ENCODE measurements at regions not wholly inside any gene's neighbourhood (a gene's known extent, or its start where the extent isn't known, plus 50 kb on each side); places are given as distances from the start of the nearest gene placed in this dataset.

GRCh38 chr13:82344867-82345266 lies 1537.4 kb downstream of the SLITRK1 start:
- no peak for DNase-seq (ENCODE audit: low read depth)

GRCh38 chr13:82341116-82341515 lies 1541.2 kb downstream of the SLITRK1 start:
- no peak for DNase-seq (ENCODE audit: low read depth)

GRCh38 chr13:82330499-82330898 lies 1551.8 kb downstream of the SLITRK1 start:
- no peak for DNase-seq (ENCODE audit: low read depth)

- no peak for DNase-seq (ENCODE audit: low read depth)
Measured at GRCh38 chr13:82323101-82323500, 1559.2 kb downstream of the SLITRK1 start.

GRCh38 chr13:82305588-82305987 lies 1576.7 kb downstream of the SLITRK1 start:
- DNase-seq (ENCODE audit: low read depth): no peak

GRCh38 chr13:82298106-82298505 lies 1584.2 kb downstream of the SLITRK1 start:
- no peak for DNase-seq (ENCODE audit: low read depth)

GRCh38 chr13:82294226-82294625 lies 1588.0 kb downstream of the SLITRK1 start:
- DNase-seq (ENCODE audit: low read depth): no peak

- no peak for DNase-seq (ENCODE audit: low read depth)
Measured at GRCh38 chr13:82292334-82292733, 1589.9 kb downstream of the SLITRK1 start.

GRCh38 chr13:82291852-82292251 lies 1590.4 kb downstream of the SLITRK1 start:
- no peak for DNase-seq (ENCODE audit: low read depth)

- no peak for DNase-seq (ENCODE audit: low read depth)
Measured at GRCh38 chr13:82275644-82276043, 1606.6 kb downstream of the SLITRK1 start.

GRCh38 chr13:82259284-82259683 lies 1623.0 kb downstream of the SLITRK1 start:
- DNase-seq (ENCODE audit: low read depth): no peak

- no peak for DNase-seq (ENCODE audit: low read depth)
Measured at GRCh38 chr13:82257790-82258507, 1624.3 kb downstream of the SLITRK1 start.

GRCh38 chr13:82248762-82249161 lies 1633.5 kb downstream of the SLITRK1 start:
- no peak for DNase-seq (ENCODE audit: low read depth)

GRCh38 chr13:82245860-82246259 lies 1636.4 kb downstream of the SLITRK1 start:
- no peak for DNase-seq (ENCODE audit: low read depth)

GRCh38 chr13:82224806-82225205 lies 1657.5 kb downstream of the SLITRK1 start:
- no peak for DNase-seq (ENCODE audit: low read depth)

- no peak for DNase-seq (ENCODE audit: low read depth)
Measured at GRCh38 chr13:82221621-82222020, 1660.7 kb downstream of the SLITRK1 start.

- no peak for DNase-seq (ENCODE audit: low read depth)
Measured at GRCh38 chr13:82220641-82221040, 1661.6 kb downstream of the SLITRK1 start.

GRCh38 chr13:82216165-82216564 lies 1666.1 kb downstream of the SLITRK1 start:
- no peak for DNase-seq (ENCODE audit: low read depth)

GRCh38 chr13:82214341-82214740 lies 1667.9 kb downstream of the SLITRK1 start:
- no peak for DNase-seq (ENCODE audit: low read depth)

- DNase-seq (ENCODE audit: low read depth): no peak
Measured at GRCh38 chr13:82206241-82206640, 1676.0 kb downstream of the SLITRK1 start.

GRCh38 chr13:82202398-82202797 lies 1679.9 kb downstream of the SLITRK1 start:
- DNase-seq (ENCODE audit: low read depth): no peak

- DNase-seq (ENCODE audit: low read depth): no peak
Measured at GRCh38 chr13:82196087-82196486, 1686.2 kb downstream of the SLITRK1 start.

GRCh38 chr13:82187227-82187626 lies 1695.0 kb downstream of the SLITRK1 start:
- DNase-seq (ENCODE audit: low read depth): no peak

GRCh38 chr13:82176751-82177150 lies 1705.5 kb downstream of the SLITRK1 start:
- DNase-seq (ENCODE audit: low read depth): no peak
